ENCODE measurements at regions not wholly inside any gene's neighbourhood (a gene's known extent, or its start where the extent isn't known, plus 50 kb on each side); places are given as distances from the start of the nearest gene placed in this dataset.
"Not testable (repeated sequence)": the region's sequence is repeated elsewhere in the genome, so short reads cannot be mapped to it uniquely, and the experiment has no call there.

- Histone ChIP-seq H3K4me1 (no peaks in the 10 kb centered on the region), H3K4me3 (no peak overlapping the region), H3K9me3 (no peaks in the 10 kb centered on the region), H4K20me1 (no peaks in the 10 kb centered on the region), H3K4me2 (no peak overlapping the region), H3K27ac (no peak overlapping the region), H3K36me3 (no peaks in the 10 kb centered on the region), H3K9ac (no peak overlapping the region), H3K27me3 (no peaks in the 10 kb centered on the region)
- TF ChIP-seq Cebpa-rat (IDR thresholded peaks at IDR 0.05): no peak
Measured at GRCh38 chr21:28138272-28138671, 854.4 kb downstream of the LTN1 start.

- H3K9me3 ChIP-seq: peaks cover 4% of the 10 kb centered on the region; the same call in 1 of the 2 replicates
- no peak overlapping the region for H3K9ac ChIP-seq
- no peaks in the 10 kb centered on the region for H3K4me1 ChIP-seq
- no peak overlapping the region for H3K4me2 ChIP-seq
- no peaks in the 10 kb centered on the region for H3K27me3 ChIP-seq
- H3K4me3 ChIP-seq: no peak overlapping the region
- no peaks in the 10 kb centered on the region for H3K36me3 ChIP-seq
- no peaks in the 10 kb centered on the region for H4K20me1 ChIP-seq
- H3K27ac ChIP-seq: no peak overlapping the region
- TF ChIP-seq Cebpa-rat (IDR thresholded peaks at IDR 0.05): no peak
Measured at GRCh38 chr21:28136656-28137255, 855.9 kb downstream of the LTN1 start.

GRCh38 chr21:28135646-28136045 lies 857.0 kb downstream of the LTN1 start:
- Histone ChIP-seq H3K4me3 (no peak overlapping the region), H3K27ac (no peak overlapping the region), H3K9ac (no peak overlapping the region), H3K4me2 (no peak overlapping the region), H3K4me1 (no peaks in the 10 kb centered on the region), H3K27me3 (no peaks in the 10 kb centered on the region), H3K9me3 (peaks cover 16% of the 10 kb centered on the region), H3K36me3 (no peaks in the 10 kb centered on the region), H4K20me1 (no peaks in the 10 kb centered on the region)
- no peak for TF ChIP-seq Cebpa-rat (IDR thresholded peaks at IDR 0.05)

GRCh38 chr21:28133116-28133515 lies 859.6 kb downstream of the LTN1 start:
- Histone ChIP-seq H3K4me3 (no peak overlapping the region), H3K27ac (no peak overlapping the region), H4K20me1 (no peaks in the 10 kb centered on the region), H3K27me3 (no peaks in the 10 kb centered on the region), H3K9me3 (peaks cover 17% of the 10 kb centered on the region), H3K4me2 (no peak overlapping the region), H3K4me1 (no peaks in the 10 kb centered on the region), H3K9ac (no peak overlapping the region), H3K36me3 (no peaks in the 10 kb centered on the region)
- no peak for TF ChIP-seq Cebpa-rat (IDR thresholded peaks at IDR 0.05)

- Histone ChIP-seq H3K27ac (no peak overlapping the region), H4K20me1 (no peaks in the 10 kb centered on the region), H3K36me3 (no peaks in the 10 kb centered on the region), H3K9ac (no peak overlapping the region), H3K4me1 (no peaks in the 10 kb centered on the region), H3K9me3 (peaks cover 17% of the 10 kb centered on the region), H3K4me3 (no peak overlapping the region), H3K4me2 (no peak overlapping the region), H3K27me3 (no peaks in the 10 kb centered on the region)
- TF ChIP-seq Cebpa-rat (IDR thresholded peaks at IDR 0.05): no peak
Measured at GRCh38 chr21:28132713-28133112, 860.0 kb downstream of the LTN1 start.

GRCh38 chr21:28127175-28127785 lies 865.4 kb downstream of the LTN1 start:
- Histone ChIP-seq H3K9me3 (peaks cover 17% of the 10 kb centered on the region), H3K27ac (no peak overlapping the region), H3K9ac (no peak overlapping the region), H3K4me2 (no peak overlapping the region), H3K36me3 (no peaks in the 10 kb centered on the region), H4K20me1 (no peaks in the 10 kb centered on the region), H3K27me3 (no peaks in the 10 kb centered on the region), H3K4me3 (no peak overlapping the region), H3K4me1 (no peaks in the 10 kb centered on the region)
- TF ChIP-seq Cebpa-rat (IDR thresholded peaks at IDR 0.05): no peak

- no peak overlapping the region for H3K27ac ChIP-seq
- no peaks in the 10 kb centered on the region for H3K36me3 ChIP-seq
- H4K20me1 ChIP-seq: no peaks in the 10 kb centered on the region
- no peak overlapping the region for H3K9ac ChIP-seq
- H3K4me3 ChIP-seq: no peak overlapping the region
- no peaks in the 10 kb centered on the region for H3K27me3 ChIP-seq
- H3K9me3 ChIP-seq: peaks cover 11% of the 10 kb centered on the region
- TF ChIP-seq Cebpa-rat (IDR thresholded peaks at IDR 0.05): no peak
- H3K4me2 ChIP-seq: no peak overlapping the region
- H3K4me1 ChIP-seq: no peaks in the 10 kb centered on the region
Measured at GRCh38 chr21:28126521-28127174, 866.0 kb downstream of the LTN1 start.

GRCh38 chr21:28124541-28124940 lies 868.1 kb downstream of the LTN1 start:
- Histone ChIP-seq H3K27ac (no peak overlapping the region), H3K4me3 (no peak overlapping the region), H3K36me3 (no peaks in the 10 kb centered on the region), H3K9me3 (no peaks in the 10 kb centered on the region), H3K4me1 (no peaks in the 10 kb centered on the region), H3K27me3 (no peaks in the 10 kb centered on the region), H3K4me2 (no peak overlapping the region), H4K20me1 (no peaks in the 10 kb centered on the region), H3K9ac (no peak overlapping the region)
- TF ChIP-seq Cebpa-rat (IDR thresholded peaks at IDR 0.05): no peak

- H4K20me1 ChIP-seq: no peaks in the 10 kb centered on the region
- no peaks in the 10 kb centered on the region for H3K9me3 ChIP-seq
- H3K4me3 ChIP-seq: no peak overlapping the region
- TF ChIP-seq Cebpa-rat (IDR thresholded peaks at IDR 0.05): no peak
- no peaks in the 10 kb centered on the region for H3K27me3 ChIP-seq
- no peak overlapping the region for H3K9ac ChIP-seq
- H3K36me3 ChIP-seq: no peaks in the 10 kb centered on the region
- H3K4me1 ChIP-seq: no peaks in the 10 kb centered on the region
- no peak overlapping the region for H3K27ac ChIP-seq
- no peak overlapping the region for H3K4me2 ChIP-seq
Measured at GRCh38 chr21:28118570-28118969, 874.1 kb downstream of the LTN1 start.

GRCh38 chr21:28114986-28115385 lies 877.7 kb downstream of the LTN1 start:
- not testable (repeated sequence) for H3K9ac ChIP-seq, H3K27me3 ChIP-seq, H4K20me1 ChIP-seq, H3K36me3 ChIP-seq, H3K27ac ChIP-seq, H3K9me3 ChIP-seq, H3K4me3 ChIP-seq, H3K4me1 ChIP-seq, H3K4me2 ChIP-seq

Data from BLaER1 (cell line).